ENCODE measurements at regions not wholly inside any gene's neighbourhood (a gene's known extent, or its start where the extent isn't known, plus 50 kb on each side); places are given as distances from the start of the nearest gene placed in this dataset.

- ChIA-PET CTCF (no interaction called here), POLR2A (no interaction called here)
- H3K4me3 ChIP-seq (ENCODE audit: low read depth, low read length): no peak overlapping the region
- TF ChIP-seq CTCF (IDR thresholded peaks at IDR 0.05; ENCODE audit: low read depth, low read length): no peak
- H3K9me3 ChIP-seq (ENCODE audit: control insufficient read depth, insufficient read depth, low read length): no peaks in the 10 kb centered on the region; the same call in 1 of the 2 replicates
- H3K27me3 ChIP-seq (ENCODE audit: control insufficient read depth, insufficient read depth, low read length): peaks cover 12% of the 10 kb centered on the region
- no peak for DNase-seq (ENCODE audit: low read depth, low spot score)
- no peak overlapping the region for H3K27ac ChIP-seq (ENCODE audit: low read depth, low read length)
Observed at GRCh38 chr1:10901891-10902805, 105.7 kb upstream of the CASZ1 start.

GRCh38 chr1:10903421-10903820 is 107.0 kb upstream of the CASZ1 start:
- no peaks in the 10 kb centered on the region; the same call in 1 of the 2 replicates for H3K9me3 ChIP-seq (ENCODE audit: control insufficient read depth, insufficient read depth, low read length)
- POLR2A ChIA-PET: no interaction called here
- no peak overlapping the region for H3K4me3 ChIP-seq (ENCODE audit: low read depth, low read length)
- CTCF ChIA-PET: no interaction called here
- DNase-seq (ENCODE audit: low read depth, low spot score): no peak
- no peak overlapping the region for H3K27ac ChIP-seq (ENCODE audit: low read depth, low read length)
- peaks cover 24% of the 10 kb centered on the region for H3K27me3 ChIP-seq (ENCODE audit: control insufficient read depth, insufficient read depth, low read length)
- TF ChIP-seq CTCF (IDR thresholded peaks at IDR 0.05; ENCODE audit: low read depth, low read length): no peak

GRCh38 chr1:10903821-10904220 is 107.4 kb upstream of the CASZ1 start:
- no peak overlapping the region for H3K27ac ChIP-seq (ENCODE audit: low read depth, low read length)
- H3K4me3 ChIP-seq (ENCODE audit: low read depth, low read length): no peak overlapping the region
- ChIA-PET CTCF (no interaction called here), POLR2A (no interaction called here)
- H3K27me3 ChIP-seq (ENCODE audit: control insufficient read depth, insufficient read depth, low read length): peaks cover 26% of the 10 kb centered on the region
- DNase-seq (ENCODE audit: low read depth, low spot score): no peak
- no peak for TF ChIP-seq CTCF (IDR thresholded peaks at IDR 0.05; ENCODE audit: low read depth, low read length)
- no peaks in the 10 kb centered on the region; the same call in 1 of the 2 replicates for H3K9me3 ChIP-seq (ENCODE audit: control insufficient read depth, insufficient read depth, low read length)

GRCh38 chr1:10904396-10905358 is 107.8 kb upstream of the TARDBP start:
- no peak for TF ChIP-seq CTCF (IDR thresholded peaks at IDR 0.05; ENCODE audit: low read depth, low read length)
- H3K4me3 ChIP-seq (ENCODE audit: low read depth, low read length): no peak overlapping the region
- POLR2A ChIA-PET: no interaction called here
- DNase-seq (ENCODE audit: low read depth, low spot score): no peak
- H3K9me3 ChIP-seq (ENCODE audit: control insufficient read depth, insufficient read depth, low read length): no peaks in the 10 kb centered on the region; the same call in 1 of the 2 replicates
- CTCF ChIA-PET: interaction anchor here (0.6 kb wide), 1 partner anchor 11 kb away, joined by 5 read pairs; no protein-coding TSS in a partner anchor
- no peak overlapping the region for H3K27ac ChIP-seq (ENCODE audit: low read depth, low read length)
- H3K27me3 ChIP-seq (ENCODE audit: control insufficient read depth, insufficient read depth, low read length): peaks cover 26% of the 10 kb centered on the region
